GM23338 (cell line): ENCODE measurements at regions not wholly inside any gene's neighbourhood (a gene's known extent, or its start where the extent isn't known, plus 50 kb on each side); places are given as distances from the start of the nearest gene placed in this dataset.

Experiments used
- ATAC-seq: fragments of 200-7000 bp; cut with Tn5 transposase; 3 replicates; pipeline ENCODE4 v1.9.1; 2020
- DNase-seq: peaks from one replicate; pipeline ENCODE4 v3.0.0-alpha.2; 2015; ENCODE audit warnings: low spot score
- H2AFZ ChIP-seq: fragments of 200-600 bp; sonication (generic); 2 replicates; pipeline ENCODE4 v1.8.0; 2016; ENCODE audit warnings: antibody characterized with exemption, mild to moderate bottlenecking, moderate library complexity
- H3F3A ChIP-seq: fragments of 200-600 bp; sonication (generic); replicated peaks from 2 replicates; pipeline ENCODE4 v1.8.0; 2017; ENCODE audit warnings: antibody characterized with exemption, mixed run types, low read depth
- H3K27ac ChIP-seq: fragments of 200-600 bp; sonication (generic); 2 replicates; pipeline ENCODE4 v1.6.1; 2016; ENCODE audit warnings: low read depth
- H3K27me3 ChIP-seq: fragments of 200-600 bp; sonication (generic); 2 replicates; pipeline ENCODE4 v1.8.0; 2016; ENCODE audit warnings: mild to moderate bottlenecking, mixed run types, moderate library complexity; ENCODE audit not compliant: insufficient read depth
- H3K36me3 ChIP-seq: fragments of 200-600 bp; sonication (generic); 2 replicates; pipeline ENCODE4 v1.8.0; 2016; ENCODE audit warnings: mild to moderate bottlenecking; ENCODE audit not compliant: insufficient read depth
- H3K4me1 ChIP-seq: fragments of 200-600 bp; sonication (generic); 2 replicates; pipeline ENCODE4 v1.8.0; 2016; ENCODE audit warnings: mild to moderate bottlenecking, moderate library complexity; ENCODE audit not compliant: insufficient read depth
- H3K4me2 ChIP-seq: fragments of 200-600 bp; sonication (generic); 2 replicates; pipeline ENCODE4 v1.7.1; 2017; ENCODE audit warnings: mixed run types
- H3K4me3 ChIP-seq: fragments of 200-600 bp; sonication (generic); 2 replicates; pipeline ENCODE4 v1.6.1; 2016; ENCODE audit warnings: mixed run types
- H3K79me2 ChIP-seq: fragments of 200-600 bp; sonication (generic); replicated peaks from 2 replicates; pipeline ENCODE4 v1.8.0; 2017; ENCODE audit warnings: mild to moderate bottlenecking; ENCODE audit not compliant: insufficient read depth
- H3K9me2 ChIP-seq: fragments of 200-600 bp; sonication (generic); 2 replicates; pipeline ENCODE4 v1.8.0; 2017; ENCODE audit not compliant: insufficient read depth
- H4K20me1 ChIP-seq: fragments of 200-600 bp; sonication (generic); replicated peaks from 2 replicates; pipeline ENCODE4 v1.8.0; 2017; ENCODE audit warnings: mild to moderate bottlenecking; ENCODE audit not compliant: insufficient read depth
- H3K27ac Mint-ChIP-seq: 2 replicates; pipeline ENCODE4 v1.8.0; 2020; ENCODE audit warnings: inconsistent platforms, mild to moderate bottlenecking, moderate library complexity, mixed read lengths
- H3K27me3 Mint-ChIP-seq: 3 replicates; pipeline ENCODE4 v1.8.0; 2022; ENCODE audit warnings: low read depth, mild to moderate bottlenecking, moderate library complexity, mixed read lengths, inconsistent platforms; ENCODE audit not compliant: insufficient read depth, poor library complexity
- H3K36me3 Mint-ChIP-seq: 3 replicates; pipeline ENCODE4 v1.8.0; 2021; ENCODE audit warnings: low read depth, mild to moderate bottlenecking, inconsistent platforms, moderate library complexity, mixed read lengths
- H3K4me1 Mint-ChIP-seq: 3 replicates; pipeline ENCODE4 v1.8.0; 2020; ENCODE audit warnings: mild to moderate bottlenecking, inconsistent platforms, mixed read lengths
- H3K4me3 Mint-ChIP-seq: 3 replicates; pipeline ENCODE4 v1.8.0; 2021; ENCODE audit warnings: moderate library complexity, mild to moderate bottlenecking, inconsistent platforms, mixed read lengths
- H3K9me3 Mint-ChIP-seq: 3 replicates; pipeline ENCODE4 v1.8.0; 2020; ENCODE audit warnings: moderate library complexity, mild to moderate bottlenecking, inconsistent platforms, mixed read lengths
- ZNF462 ChIP-seq: fragments of 250-450 bp; sonication (Bioruptor Pico); IDR thresholded peaks from 2 replicates; pipeline ENCODE4 v1.5.0; 2020; ENCODE audit warnings: mild to moderate bottlenecking, moderate library complexity
- TF ChIP-seq, protein P1 (sequence below): IDR thresholded peaks from 2 replicates; pipeline ENCODE4 v1.6.1; 2016; ENCODE audit warnings: antibody characterized with exemption

DNA sequence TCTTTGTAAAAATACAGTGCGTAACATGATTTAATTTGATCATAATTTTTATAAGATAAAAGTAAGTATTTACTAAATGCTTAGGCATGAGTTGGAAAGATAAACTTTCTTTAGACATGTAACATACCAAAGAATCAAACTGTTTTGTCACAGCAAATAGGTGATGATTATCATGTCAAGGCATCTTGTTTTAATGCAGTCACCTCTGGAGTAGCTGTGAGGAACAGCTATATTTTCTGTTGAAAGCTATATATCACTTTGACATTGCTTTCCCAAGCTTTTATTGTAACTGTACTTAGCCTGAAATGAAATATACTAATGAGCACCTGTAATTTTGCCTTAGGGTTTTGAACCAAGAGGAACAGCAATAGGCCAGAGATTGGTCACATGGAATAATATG lies 151.9 kb downstream of the TLR5 start:
- no peak overlapping the region for H3K27ac Mint-ChIP-seq
- no peaks in the 10 kb centered on the region for H3K36me3 ChIP-seq
- peaks cover 21% of the 10 kb centered on the region; the same call in 1 of the 2 replicates for H3K4me1 ChIP-seq
- no peak overlapping the region for H3K27ac ChIP-seq
- no peaks in the 10 kb centered on the region for H3K9me3 Mint-ChIP-seq
- H3K4me3 Mint-ChIP-seq: no peak overlapping the region
- no peaks in the 10 kb centered on the region for H3K36me3 Mint-ChIP-seq
- H3K27me3 ChIP-seq: no peaks in the 10 kb centered on the region
- DNase-seq (no peak), ATAC-seq (no peak)
- no peaks in the 10 kb centered on the region for H3K79me2 ChIP-seq
- no peak overlapping the region for H2AFZ ChIP-seq
- H3K27me3 Mint-ChIP-seq: peaks cover 4% of the 10 kb centered on the region
- H4K20me1 ChIP-seq: no peaks in the 10 kb centered on the region
- H3K9me2 ChIP-seq: no peaks in the 10 kb centered on the region
- TF ChIP-seq ZNF462: no peak
- H3K4me3 ChIP-seq: no peak overlapping the region
- peaks cover 25% of the 10 kb centered on the region for H3K4me1 Mint-ChIP-seq
- no peaks in the 10 kb centered on the region for H3F3A ChIP-seq
- H3K4me2 ChIP-seq: no peak overlapping the region

DNA sequence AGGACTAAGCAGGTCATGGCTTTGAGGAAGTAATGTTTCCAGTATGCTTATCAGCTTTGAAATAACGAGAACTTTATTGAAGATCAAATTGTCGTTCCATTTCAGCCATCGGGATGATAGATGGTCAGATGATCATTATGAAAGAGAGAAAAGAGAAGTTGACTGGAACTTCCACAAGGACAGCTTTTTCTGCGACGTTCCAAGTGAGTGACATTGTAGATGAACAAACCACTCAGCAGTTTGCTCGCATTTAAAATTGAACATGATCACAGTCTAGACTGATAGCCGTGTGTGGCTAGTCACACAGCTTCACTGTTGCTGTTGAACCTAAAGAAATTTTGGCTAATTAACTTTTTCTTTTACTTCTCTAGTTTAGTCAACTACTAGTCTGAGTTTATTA lies 151.1 kb downstream of the TLR5 start:
- Histone ChIP-seq H3K36me3 (no peaks in the 10 kb centered on the region), H4K20me1 (no peaks in the 10 kb centered on the region), H3K4me1 (peaks cover 21% of the 10 kb centered on the region; the same call in 1 of the 2 replicates), H3K9me2 (no peaks in the 10 kb centered on the region), H3K4me2 (no peak overlapping the region), H3K27me3 (no peaks in the 10 kb centered on the region), H3F3A (no peaks in the 10 kb centered on the region), H3K79me2 (no peaks in the 10 kb centered on the region), H2AFZ (no peak overlapping the region), H3K27ac (no peak overlapping the region), H3K4me3 (no peak overlapping the region)
- Mint-ChIP-seq H3K27ac (no peak overlapping the region), H3K4me3 (no peak overlapping the region), H3K9me3 (no peaks in the 10 kb centered on the region), H3K4me1 (peaks cover 20% of the 10 kb centered on the region), H3K36me3 (no peaks in the 10 kb centered on the region), H3K27me3 (peaks cover 4% of the 10 kb centered on the region)
- TF ChIP-seq, protein P1, sequence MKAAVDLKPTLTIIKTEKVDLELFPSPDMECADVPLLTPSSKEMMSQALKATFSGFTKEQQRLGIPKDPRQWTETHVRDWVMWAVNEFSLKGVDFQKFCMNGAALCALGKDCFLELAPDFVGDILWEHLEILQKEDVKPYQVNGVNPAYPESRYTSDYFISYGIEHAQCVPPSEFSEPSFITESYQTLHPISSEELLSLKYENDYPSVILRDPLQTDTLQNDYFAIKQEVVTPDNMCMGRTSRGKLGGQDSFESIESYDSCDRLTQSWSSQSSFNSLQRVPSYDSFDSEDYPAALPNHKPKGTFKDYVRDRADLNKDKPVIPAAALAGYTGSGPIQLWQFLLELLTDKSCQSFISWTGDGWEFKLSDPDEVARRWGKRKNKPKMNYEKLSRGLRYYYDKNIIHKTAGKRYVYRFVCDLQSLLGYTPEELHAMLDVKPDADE: no peak
- DNase-seq (no peak), ATAC-seq (no peak)
